NCI-H2081 treated with DMSO at 0.1 percent for 48 hours (cell line): ENCODE measurements at regions not wholly inside any gene's neighbourhood (a gene's known extent, or its start where the extent isn't known, plus 50 kb on each side); places are given as distances from the start of the nearest gene placed in this dataset.

ENCODE experiments used
- DNase-seq: peaks from one replicate; lab custom pipeline; 2025; lab: John Stamatoyannopoulos, UW

DNA sequence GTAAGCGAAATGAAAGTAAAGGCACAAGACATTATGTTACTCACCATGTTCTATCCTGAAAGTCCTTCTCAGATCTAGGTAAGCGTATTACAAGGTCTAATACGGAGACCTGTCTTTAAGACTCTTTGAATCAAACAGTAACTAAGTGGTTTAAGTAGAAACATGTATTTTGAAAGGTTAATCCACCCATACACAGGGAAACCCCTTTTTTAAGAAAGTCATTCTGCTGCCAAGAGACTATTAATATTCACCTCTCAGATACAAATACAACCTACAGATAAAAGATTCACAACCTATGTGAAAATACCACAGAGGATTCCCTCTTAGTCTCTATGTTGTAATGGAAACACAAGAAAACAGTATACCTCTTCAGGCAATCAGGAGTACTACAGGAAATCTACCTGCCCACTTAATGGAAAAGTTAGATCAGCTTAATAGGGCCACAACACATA is 63.2 kb upstream of the TNIP3 start:
- DNase-seq: no peak

DNA sequence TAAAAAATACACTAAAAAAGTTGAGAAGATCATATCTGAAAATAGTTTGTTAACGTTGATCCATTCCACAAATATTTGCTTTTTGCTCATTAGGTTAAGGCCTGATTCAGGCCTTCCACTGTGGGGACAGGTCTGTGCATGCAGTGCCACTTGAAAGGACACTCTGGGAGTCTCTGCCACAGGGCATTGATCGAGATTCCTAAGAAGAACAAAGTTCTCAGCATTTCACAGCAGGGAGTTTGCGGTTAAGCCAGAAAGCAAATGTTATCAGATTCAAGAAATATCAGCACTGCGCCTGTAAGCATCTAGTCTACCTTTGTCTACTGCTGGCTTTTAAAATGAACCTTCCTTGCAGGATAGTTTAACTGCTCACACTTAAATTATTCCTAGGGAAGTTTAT is 62.2 kb upstream of the TNIP3 start:
- DNase-seq: no peak

DNA sequence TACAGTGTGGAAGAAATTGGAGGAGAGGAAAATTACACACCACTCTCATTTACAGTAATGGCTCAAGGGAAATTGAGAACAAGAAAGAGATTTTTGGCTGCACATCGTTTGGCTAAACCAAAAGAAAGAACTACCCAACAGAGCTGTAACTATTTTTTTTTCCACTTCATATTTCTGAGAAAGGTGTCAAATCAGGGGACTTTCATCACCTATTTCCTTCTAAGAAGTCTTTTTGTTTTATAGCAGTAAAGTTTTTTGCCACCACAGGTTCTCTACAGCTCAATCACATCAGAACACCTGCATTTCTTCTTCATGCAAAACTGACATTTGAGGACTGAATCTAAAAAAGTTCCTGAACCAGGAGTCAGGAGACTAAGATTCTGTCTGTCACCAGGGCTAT is 57.5 kb upstream of the TNIP3 start:
- no peak for DNase-seq

DNA sequence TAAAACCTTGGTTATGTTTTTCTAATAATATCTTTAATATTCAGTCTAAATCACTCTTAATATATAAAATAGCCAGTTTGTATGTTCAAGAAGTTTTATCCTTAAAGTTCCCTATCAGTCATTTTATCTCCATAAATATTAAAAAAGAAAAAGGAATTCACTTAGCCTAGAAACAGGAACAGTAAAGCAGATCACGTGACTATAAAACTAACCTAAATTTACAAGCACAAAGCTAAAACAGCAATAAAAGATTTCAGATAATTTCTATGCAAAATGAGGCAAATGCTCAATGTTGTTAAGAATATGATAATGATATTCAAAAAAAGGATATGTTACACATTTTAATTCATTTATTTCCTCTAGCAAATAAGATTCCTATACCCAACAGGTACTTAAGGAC is 57.1 kb upstream of the TNIP3 start:
- DNase-seq: no peak

DNA sequence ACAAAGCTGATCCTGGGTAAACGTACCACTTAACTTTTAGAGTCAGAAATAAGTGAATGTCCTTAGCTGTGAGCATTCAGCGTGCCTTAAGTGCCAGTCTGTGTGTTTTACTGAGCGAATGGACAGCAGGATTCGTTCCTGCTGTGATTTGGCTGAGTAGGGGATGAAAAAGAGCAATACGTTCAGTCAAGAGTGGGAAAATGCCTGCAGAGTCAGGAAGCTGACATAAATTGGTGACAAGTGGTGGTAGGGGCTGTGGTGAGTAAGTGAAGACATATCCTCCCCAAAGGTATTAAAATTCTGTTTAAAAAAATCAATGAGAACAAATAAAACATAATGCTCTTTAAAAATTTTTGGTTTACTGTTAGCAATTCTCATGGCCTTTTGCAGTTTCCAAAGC is 56.6 kb upstream of the TNIP3 start:
- DNase-seq: no peak

DNA sequence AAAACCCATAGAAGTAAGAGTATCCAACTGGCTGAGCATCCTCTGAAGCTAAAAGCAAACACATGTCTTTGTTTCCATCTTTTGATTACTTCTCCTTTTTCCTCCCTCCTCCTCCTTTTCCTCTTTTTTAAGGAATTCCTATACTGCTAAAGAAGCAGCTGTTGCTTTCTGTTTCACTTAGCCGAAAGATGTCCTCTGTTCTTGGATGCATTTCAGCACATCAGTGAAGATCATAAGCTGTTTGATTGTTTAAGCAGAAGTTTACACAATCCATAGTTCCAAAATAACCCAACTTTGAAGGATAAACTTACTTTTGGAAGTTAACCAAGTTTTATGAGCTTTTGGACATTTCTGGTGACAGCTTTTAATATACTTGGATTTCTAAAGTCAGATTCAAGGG is 55.1 kb upstream of the TNIP3 start:
- DNase-seq: no peak

DNA sequence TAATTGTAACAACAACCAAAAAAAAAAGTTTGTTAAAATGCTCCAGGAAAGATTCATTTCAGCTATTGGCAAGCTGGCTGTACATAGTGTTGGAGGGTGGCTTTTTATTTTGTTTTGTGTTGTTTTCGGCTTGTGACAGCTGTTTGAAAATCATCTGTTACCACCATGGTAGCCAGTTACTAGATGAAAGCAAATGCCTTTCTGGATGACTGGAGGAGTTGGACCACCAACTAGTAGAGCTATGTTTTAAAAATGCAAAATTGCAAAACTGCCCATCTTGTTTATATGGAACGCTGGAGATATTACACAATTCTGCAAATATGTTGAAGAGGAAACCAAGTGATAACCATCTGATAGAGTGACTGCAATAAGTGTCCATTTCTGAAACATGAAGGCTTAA is 53.2 kb upstream of the TNIP3 start:
- DNase-seq: no peak

DNA sequence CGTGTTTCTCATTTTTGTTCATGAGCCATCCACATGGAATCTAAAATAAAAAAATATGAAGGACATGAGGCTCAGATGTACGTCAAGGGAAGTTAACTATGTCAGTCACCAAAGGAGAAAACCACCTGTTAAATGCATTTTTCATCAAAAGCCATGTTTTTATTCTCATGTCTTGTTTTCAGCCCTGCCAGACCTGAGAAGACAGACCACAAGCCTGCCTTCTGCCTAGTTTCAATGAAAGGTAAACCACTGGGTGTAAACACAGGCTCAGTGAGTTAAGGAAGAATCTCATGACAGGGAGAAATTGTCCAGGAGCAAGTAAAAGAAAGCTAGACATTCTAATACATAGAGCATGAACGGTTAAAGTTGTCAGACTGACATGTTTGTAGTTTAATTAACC is 52.3 kb upstream of the TNIP3 start:
- no peak for DNase-seq

DNA sequence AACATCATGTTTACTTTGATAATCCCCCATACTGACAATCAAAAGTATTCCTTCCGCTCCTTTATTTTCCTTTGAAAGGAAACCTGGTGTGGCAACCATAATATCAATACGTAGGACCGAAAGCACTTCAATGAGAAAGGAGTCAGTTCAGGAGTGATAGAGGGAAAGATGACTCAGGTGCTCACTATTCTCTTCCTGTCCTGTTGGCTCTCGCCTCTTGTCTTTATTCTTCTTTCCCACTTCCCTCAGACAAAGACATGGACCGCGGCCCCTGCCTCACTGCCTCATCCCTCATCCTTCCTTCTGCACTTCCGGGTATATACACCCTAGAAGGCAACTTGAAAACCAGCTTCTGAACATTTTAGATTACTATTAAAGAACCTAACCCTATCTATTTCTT is 49.8 kb upstream of the TNIP3 start:
- no peak for DNase-seq
